Tibial nerve (tissue), 4 donors: ENCODE measurements at regions not wholly inside any gene's neighbourhood (a gene's known extent, or its start where the extent isn't known, plus 50 kb on each side); places are given as distances from the start of the nearest gene placed in this dataset.

Source experiments
- DNase-seq, 2 donors: peaks; one replicate each; pipeline ENCODE4 v3.0.0-alpha.2; 2019; ENCODE audit warnings: low spot score in 2 of 2
- H3K27ac ChIP-seq, 4 donors: fragments of 200-600 bp; sonication (generic) in 3 of 4; one replicate each; pipeline ENCODE4 v1.5.1; 2017 to 2019; ENCODE audit warnings: mild to moderate bottlenecking in 1 of 4
- H3K27me3 ChIP-seq, 2 donors: fragments of 200-600 bp; sonication (generic) in 1 of 2; one replicate each; pipeline versions ENCODE4 v1.5.1 to v1.6.0; 2017 to 2019
- H3K36me3 ChIP-seq, 3 donors: fragments of 200-600 bp; sonication (generic); one replicate each; pipeline ENCODE4 v1.5.1; 2018 to 2019
- H3K4me1 ChIP-seq, 4 donors: fragments of 200-600 bp; sonication (generic) in 3 of 4; one replicate each; pipeline ENCODE4 v1.5.1; 2017 to 2019
- H3K4me3 ChIP-seq, 4 donors: fragments of 200-600 bp; sonication (generic) in 3 of 4; one replicate each; pipeline ENCODE4 v1.5.1; 2017 to 2019; ENCODE audit warnings: mild to moderate bottlenecking in 1 of 4, moderate library complexity in 1 of 4
- H3K9me3 ChIP-seq, 4 donors: fragments of 200-600 bp; sonication (generic) in 3 of 4; one replicate each; pipeline ENCODE4 v1.5.1; 2017 to 2019
- EP300 ChIP-seq, 2 donors: sonication (generic); formaldehyde crosslinking; IDR thresholded peaks; one replicate each; pipeline ENCODE4 v1.6.1; 2017; ENCODE audit warnings: antibody characterized with exemption in 2 of 2, mild to moderate bottlenecking in 1 of 2
- POLR2A ChIP-seq, 2 donors: fragments of 450-650 bp; IDR thresholded peaks; one replicate each; pipeline ENCODE4 v1.6.1; 2017; ENCODE audit warnings: antibody characterized with exemption in 2 of 2, mild to moderate bottlenecking in 2 of 2, moderate library complexity in 2 of 2
- WGBS, 2 donors: methylation state at CpG; one replicate each; pipeline ENCODE4 v1.1.5; 2018; 5-methylcytosine and 5-hydroxymethylcytosine counted together
- TF ChIP-seq, protein P1 (sequence below), 5 experiments: fragments of 200-600 bp in 3 of 5; fragments of 450-650 bp in 2 of 5; sonication (generic) in 3 of 5; IDR thresholded peaks; one replicate each; pipeline ENCODE4 v1.5.1; 2016 to 2019; ENCODE audit warnings: antibody characterized with exemption in 5 of 5, mild to moderate bottlenecking in 3 of 5, moderate library complexity in 2 of 5

DNA sequence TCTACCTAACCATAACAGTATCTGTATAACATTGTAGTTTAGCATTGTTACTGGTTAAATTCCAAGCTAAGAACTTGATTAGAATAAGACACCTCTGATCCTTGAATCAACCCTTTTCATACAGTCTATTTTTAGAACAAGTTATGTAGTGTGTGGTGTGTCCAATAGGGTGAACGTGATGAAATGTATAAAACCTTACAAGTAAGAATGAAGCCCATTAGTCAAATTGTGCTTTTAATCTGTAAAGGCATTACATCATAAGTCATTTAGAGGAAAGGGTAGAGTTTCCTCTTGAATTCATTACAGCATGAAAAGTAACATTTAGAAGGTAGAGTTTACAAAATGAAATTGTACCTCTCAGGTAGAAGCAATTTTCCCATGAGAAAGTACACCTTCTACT, 479.2 kb downstream of the LTN1 start:
- WGBS, 2 donors: 13 to 21% methylated on average over 1 of the region's 1 CpG
- no peak for DNase-seq
- Histone ChIP-seq H3K4me3 (no peak overlapping the region), H3K36me3 (no peaks in the 10 kb centered on the region), H3K27ac (no peak overlapping the region), H3K9me3 (no peaks in the 10 kb centered on the region), H3K4me1 (peaks cover 0 to 5% (median 0%) of the 10 kb centered on the region in 4 donors), H3K27me3 (no peaks in the 10 kb centered on the region)
- TF ChIP-seq EP300 (IDR thresholded peaks at IDR 0.05): no peak
- TF ChIP-seq, protein P1, sequence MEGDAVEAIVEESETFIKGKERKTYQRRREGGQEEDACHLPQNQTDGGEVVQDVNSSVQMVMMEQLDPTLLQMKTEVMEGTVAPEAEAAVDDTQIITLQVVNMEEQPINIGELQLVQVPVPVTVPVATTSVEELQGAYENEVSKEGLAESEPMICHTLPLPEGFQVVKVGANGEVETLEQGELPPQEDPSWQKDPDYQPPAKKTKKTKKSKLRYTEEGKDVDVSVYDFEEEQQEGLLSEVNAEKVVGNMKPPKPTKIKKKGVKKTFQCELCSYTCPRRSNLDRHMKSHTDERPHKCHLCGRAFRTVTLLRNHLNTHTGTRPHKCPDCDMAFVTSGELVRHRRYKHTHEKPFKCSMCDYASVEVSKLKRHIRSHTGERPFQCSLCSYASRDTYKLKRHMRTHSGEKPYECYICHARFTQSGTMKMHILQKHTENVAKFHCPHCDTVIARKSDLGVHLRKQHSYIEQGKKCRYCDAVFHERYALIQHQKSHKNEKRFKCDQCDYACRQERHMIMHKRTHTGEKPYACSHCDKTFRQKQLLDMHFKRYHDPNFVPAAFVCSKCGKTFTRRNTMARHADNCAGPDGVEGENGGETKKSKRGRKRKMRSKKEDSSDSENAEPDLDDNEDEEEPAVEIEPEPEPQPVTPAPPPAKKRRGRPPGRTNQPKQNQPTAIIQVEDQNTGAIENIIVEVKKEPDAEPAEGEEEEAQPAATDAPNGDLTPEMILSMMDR (IDR thresholded peaks at IDR 0.05): no peak
- TF ChIP-seq POLR2A (IDR thresholded peaks at IDR 0.05): no peak

DNA sequence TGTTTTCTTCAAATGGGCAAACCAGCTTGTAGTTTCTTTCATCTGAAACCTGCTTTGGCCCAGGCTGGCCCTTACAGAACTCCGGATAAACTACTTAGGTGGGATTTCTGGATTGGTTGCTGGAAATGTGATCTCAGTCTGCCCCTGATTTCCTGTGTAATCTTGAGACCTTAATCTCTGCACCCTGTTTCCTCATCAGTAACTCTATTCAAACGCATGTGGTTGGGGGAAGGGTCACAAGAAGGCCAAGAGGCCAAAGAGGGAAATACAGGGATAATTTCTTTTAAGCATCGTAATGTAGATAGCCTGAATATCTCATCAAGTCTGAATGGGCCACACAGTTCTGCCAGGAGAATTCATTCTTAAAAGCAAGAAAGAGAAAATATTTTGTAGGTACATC, 483.6 kb downstream of the LTN1 start:
- no peak for DNase-seq
- Histone ChIP-seq H3K4me1 (no peaks in the 10 kb centered on the region), H3K27me3 (no peaks in the 10 kb centered on the region), H3K36me3 (no peaks in the 10 kb centered on the region), H3K4me3 (no peak overlapping the region), H3K9me3 (peaks cover 0 to 27% (median 3%) of the 10 kb centered on the region in 4 donors), H3K27ac (no peak overlapping the region)
- WGBS, 2 donors: 30 to 31% methylated on average over 3 of the region's 3 CpGs
- TF ChIP-seq, protein P1 (IDR thresholded peaks at IDR 0.05): no peak
- no peak for TF ChIP-seq POLR2A (IDR thresholded peaks at IDR 0.05)
- TF ChIP-seq EP300 (IDR thresholded peaks at IDR 0.05): no peak

DNA sequence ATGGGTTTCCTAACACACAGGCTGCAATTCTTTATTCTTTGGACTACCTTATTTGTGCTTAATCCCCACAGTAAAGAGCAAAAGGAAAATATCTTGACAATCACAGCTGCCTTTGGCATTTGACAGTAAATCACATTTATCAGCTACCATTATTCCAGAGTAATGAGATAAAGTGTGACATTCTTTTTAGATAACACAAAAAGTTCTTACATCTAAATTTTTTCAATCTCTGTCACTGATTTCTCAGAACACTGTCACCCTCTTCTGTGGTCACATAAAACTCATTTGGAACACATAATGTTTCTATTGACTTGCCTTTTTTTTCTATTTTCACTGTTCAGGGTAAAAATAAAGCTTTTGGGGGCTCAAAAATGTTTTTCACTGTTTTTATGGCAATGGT, 484.6 kb downstream of the LTN1 start:
- no peak overlapping the region for H3K4me3 ChIP-seq
- no peaks in the 10 kb centered on the region for H3K27me3 ChIP-seq
- no peaks in the 10 kb centered on the region for H3K4me1 ChIP-seq
- no peak overlapping the region for H3K27ac ChIP-seq
- TF ChIP-seq EP300 (IDR thresholded peaks at IDR 0.05): no peak
- TF ChIP-seq POLR2A (IDR thresholded peaks at IDR 0.05): no peak
- TF ChIP-seq, protein P1 (IDR thresholded peaks at IDR 0.05): no peak
- DNase-seq: no peak
- no peaks in the 10 kb centered on the region for H3K36me3 ChIP-seq
- H3K9me3 ChIP-seq: peaks cover 0 to 29% (median 3%) of the 10 kb centered on the region in 4 donors

DNA sequence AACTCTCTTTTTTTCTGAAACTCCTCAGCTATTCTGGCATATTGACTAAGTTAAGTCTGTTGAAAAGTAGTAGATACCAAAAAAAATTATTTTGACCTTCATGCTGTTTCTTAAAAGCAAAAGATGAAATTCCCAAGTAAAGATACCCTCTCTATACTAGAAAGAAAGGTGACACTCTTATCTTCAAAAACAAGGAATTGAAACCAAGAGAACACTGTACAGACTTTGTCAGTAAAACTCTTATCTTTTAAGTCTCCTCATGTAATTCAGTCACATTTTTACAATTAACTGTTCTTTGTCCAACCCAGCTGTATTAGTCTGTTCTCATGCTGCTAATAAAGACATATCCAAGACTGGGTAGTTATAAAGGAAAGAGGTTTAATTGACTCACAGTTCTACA, 496.2 kb downstream of the LTN1 start:
- Histone ChIP-seq H3K4me1 (no peaks in the 10 kb centered on the region), H3K36me3 (no peaks in the 10 kb centered on the region), H3K27ac (no peak overlapping the region), H3K27me3 (no peaks in the 10 kb centered on the region), H3K9me3 (no peaks in the 10 kb centered on the region), H3K4me3 (no peak overlapping the region)
- TF ChIP-seq, protein P1 (IDR thresholded peaks at IDR 0.05): no peak
- TF ChIP-seq POLR2A (IDR thresholded peaks at IDR 0.05) (no peak), EP300 (IDR thresholded peaks at IDR 0.05) (no peak)
- no peak for DNase-seq

DNA sequence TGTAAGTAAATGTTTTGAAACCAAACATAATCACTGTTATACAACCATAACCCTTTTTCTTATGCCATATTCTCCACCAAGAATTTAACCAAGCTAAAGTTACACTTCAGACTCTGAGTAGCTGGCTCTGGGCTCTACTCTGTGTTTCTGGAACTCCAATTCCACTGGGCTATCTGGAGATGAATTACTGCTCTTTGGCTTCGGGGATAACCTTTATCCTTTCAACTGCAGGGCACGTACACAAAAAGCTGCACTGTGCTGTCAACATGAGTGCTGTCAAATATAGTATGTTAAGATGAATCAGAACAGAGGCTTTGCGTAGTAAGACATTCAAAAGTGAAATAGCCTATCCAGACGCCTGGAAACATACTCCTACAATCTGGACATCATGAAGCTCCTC, 500.6 kb downstream of the LTN1 start:
- no peak for DNase-seq
- no peaks in the 10 kb centered on the region for H3K9me3 ChIP-seq
- H3K27me3 ChIP-seq: no peaks in the 10 kb centered on the region
- 59 to 60% methylated on average over 4 of the region's 4 CpGs for WGBS, 2 donors
- no peak overlapping the region for H3K4me3 ChIP-seq
- no peaks in the 10 kb centered on the region for H3K36me3 ChIP-seq
- TF ChIP-seq, protein P1 (IDR thresholded peaks at IDR 0.05): no peak
- TF ChIP-seq POLR2A (IDR thresholded peaks at IDR 0.05) (no peak), EP300 (IDR thresholded peaks at IDR 0.05) (no peak)
- H3K27ac ChIP-seq: no peak overlapping the region
- no peaks in the 10 kb centered on the region for H3K4me1 ChIP-seq
